ENCODE measurements at regions not wholly inside any gene's neighbourhood (a gene's known extent, or its start where the extent isn't known, plus 50 kb on each side); places are given as distances from the start of the nearest gene placed in this dataset.
"Not testable (repeated sequence)": the region's sequence is repeated elsewhere in the genome, so short reads cannot be mapped to it uniquely, and the experiment has no call there.

DNA sequence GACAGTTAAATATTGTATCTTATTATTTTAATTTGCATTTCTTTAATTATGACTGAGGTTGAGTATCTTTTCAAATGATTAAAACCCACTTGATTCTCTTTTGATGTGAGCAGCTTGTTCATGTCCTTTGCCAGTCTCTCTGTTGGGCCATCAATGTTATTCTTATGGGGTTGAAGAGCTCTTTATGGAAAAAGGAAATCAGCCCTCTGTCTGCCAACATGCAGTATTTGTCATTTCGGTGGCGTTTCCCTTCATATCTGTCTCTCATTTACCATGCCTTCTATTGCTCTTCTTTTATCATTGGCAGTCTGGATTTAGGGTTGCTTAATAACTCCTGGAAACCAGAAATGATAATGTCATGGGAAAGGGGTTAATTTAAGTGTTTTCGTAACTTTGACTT lies 340.7 kb upstream of the DNAJC19 start:
- DNase-seq (ENCODE audit: low spot score), result no peak

DNA sequence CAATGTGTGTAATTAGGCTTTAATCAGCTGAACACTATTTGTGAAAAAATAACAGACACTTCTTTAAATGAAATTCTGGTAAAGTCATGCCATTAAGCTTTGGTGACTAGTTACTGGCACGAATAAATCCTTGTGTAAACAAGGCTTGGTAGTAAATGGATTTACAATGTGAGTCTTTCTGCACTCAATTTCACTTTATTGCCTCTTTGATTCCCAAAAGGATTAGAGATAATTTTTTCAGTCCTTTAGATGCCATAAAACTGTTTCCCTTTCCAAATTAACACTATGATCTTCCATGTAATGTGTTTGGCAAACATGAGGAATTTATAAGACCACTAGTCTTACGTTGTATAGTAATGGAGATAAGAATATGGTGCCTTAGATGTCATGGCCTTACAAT lies 339.5 kb upstream of the DNAJC19 start:
- DNase-seq (ENCODE audit: low spot score), result no peak

DNA sequence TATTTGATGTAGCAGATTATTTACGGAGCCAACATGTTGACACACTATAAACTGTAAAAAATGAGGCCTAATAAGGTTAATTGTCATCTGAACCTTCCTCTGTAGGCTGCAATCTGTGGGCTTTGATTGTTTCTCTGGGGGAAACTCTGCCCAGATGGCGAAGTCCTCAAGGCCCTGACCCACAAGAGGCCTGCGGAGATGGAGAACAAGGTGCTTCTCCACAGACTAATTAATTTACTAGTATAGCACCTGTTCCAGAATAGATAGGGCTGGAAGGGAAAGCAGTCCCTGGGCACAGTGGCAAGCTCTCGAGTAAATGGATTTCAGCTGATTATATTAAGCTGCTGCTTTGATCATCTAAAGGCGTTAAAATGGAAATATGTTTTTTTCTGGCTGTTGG lies 338.8 kb upstream of the DNAJC19 start:
- no peak for DNase-seq (ENCODE audit: low spot score)

DNA sequence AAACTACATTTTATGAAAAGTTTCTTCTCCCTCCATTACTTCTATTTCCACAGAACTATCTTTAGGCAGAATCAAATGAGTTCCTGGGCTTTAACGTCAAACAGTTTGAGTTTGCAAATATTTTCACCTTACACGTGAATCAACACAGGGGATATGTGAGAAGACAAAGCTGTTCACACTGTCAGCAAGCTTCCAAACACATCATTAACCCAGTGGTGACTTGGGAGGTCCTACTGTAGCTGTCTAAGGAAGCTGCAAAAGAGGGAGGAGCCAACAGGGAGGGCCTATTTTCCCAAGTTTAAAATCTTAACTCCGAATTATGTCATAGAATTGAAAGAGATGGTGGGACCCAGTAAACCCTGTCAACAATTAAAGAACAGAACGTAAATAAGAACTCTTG lies 337.8 kb upstream of the DNAJC19 start:
- DNase-seq (ENCODE audit: low spot score), result no peak

DNA sequence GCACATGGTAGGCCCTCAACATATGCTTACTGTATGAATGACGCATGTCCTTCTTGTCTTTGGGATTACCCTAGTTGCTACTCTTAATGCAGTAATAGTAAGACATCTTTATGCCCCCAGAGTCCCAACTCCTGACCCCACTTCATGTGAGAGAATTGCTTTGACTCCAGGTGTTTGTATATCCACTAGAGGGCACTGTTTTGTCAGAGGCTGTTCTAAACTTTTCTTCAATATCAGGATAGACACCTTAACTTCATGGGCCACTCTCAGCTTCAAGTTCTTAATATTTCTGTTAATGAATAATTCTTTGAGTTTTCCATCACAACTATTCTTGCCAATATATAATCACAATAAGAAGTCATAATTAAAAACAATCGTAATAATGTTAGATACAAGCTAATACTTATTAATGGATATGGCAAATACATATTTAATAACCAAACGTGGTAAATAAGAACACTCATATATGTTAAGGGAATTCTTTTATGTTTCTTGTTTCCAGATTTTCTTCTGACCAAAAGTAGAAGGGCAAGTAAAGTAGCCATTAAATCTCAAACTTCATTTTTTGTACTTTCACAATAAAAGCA lies 337.2 kb upstream of the DNAJC19 start:
- DNase-seq (ENCODE audit: low spot score), result peak; percentile 73

DNA sequence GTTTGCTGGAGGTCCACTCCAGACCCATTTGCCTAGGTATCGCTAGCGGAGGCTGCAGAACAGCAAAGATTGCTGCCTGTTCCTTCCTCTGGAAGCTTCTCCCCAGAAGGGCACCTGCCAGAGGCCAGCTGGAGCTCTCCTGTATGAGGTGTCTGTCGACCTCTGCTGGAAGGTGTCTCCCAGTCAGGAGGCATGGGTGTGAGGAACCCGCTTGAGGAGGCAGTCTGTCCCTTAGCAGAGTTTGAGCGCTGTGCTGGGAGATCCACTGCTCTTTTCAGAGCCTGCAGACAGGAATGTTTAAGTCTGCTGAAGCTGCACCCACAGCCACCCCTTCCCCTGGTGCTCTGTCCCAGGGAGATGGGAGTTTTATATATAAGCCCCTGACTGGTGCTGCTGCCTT lies 335.0 kb upstream of the DNAJC19 start:
- DNase-seq (ENCODE audit: low spot score), result not testable (repeated sequence)

DNA sequence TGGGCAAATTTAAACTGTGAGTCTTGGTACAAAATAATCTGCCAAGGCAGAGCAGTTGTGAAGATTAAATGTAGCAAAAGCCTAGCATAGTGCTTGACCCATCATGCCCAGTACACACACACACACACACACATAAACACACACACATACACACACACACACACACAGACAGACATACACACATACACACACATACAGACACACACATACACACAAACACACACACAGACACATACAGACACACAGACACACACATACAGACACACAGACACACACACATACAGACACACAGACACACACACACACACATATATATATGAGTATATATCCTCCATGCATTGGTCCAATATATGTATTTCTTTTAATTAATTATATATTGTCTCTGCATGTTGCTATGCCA lies 328.8 kb upstream of the DNAJC19 start:
- DNase-seq (ENCODE audit: low spot score), result no peak

DNA sequence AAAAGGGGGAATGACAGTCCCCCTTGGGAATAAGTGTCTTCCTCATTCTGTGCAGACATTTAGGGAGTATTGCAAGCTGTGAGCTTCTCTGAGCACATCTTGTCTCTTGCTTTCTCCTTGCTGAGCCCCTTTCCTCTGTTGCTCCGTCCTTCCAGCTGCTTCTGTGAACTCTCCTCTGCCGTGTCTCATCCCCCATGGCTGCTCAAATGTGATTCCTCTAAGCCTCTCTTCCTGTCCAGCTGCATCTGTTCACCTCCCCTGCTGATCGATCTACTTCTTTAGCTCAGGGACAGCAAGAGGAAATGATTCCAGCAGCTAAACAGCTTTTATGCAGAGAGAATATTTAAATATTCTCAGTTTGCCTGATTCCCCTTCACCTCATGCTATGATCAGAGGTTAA lies 328.0 kb upstream of the DNAJC19 start:
- no peak for DNase-seq (ENCODE audit: low spot score)

DNA sequence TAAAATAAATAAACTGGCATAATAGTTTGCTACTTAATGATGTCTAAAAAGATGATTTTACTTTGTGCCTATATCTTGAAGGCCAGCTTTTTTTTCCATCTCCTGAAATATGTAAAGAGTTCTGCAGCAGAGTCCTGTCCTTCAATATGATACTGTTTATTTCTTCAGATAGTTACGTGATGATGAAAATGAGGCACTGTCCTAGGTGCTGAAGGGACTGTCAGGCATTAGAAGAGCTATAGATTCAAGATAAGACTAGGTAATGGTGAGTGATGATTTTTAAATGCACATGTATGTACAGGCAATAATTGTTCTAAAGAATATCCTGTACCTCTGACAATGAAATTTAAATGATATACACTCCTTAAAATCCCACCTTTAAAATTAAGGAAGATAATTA lies 326.9 kb upstream of the DNAJC19 start:
- peak; percentile 29 for DNase-seq (ENCODE audit: low spot score)

DNA sequence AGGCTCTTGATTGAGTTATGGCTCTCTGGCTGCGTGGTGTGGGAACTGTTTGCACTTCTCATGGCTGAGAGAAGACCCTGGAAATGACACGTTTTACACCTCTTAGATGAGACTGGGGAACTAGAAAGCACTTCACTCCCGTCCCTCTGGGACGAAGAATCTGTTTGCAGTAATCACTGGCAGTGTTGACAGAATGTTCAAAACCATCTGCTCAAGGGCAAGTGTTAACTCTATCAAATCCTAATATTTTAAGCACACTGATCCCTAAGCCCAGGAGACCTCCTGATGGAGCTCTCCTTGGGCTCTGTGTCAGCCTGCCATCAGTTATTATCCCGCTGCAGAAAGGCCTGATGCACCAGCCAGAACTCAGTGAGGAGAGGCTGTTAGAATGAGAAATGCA lies 323.8 kb upstream of the DNAJC19 start:
- DNase-seq (ENCODE audit: low spot score), result no peak

DNA sequence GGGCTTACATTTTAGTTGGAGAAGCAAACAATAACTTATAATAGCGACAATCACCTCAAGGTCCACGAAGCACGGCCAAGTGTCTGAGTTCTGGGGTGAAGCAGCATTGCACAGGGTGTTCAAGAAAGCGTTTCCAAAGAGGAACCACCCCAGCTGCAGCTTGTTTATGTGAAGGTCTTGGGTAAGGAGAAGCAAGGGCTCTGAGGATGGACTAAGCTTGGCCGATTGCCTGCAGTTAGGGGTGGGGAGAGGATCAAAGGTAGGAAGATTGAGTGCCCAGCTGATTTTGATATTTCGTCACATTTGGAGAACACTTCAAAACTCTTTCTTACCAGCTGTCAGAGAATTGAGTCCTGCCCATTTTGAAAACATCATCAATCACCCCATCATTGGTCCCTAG lies 321.6 kb upstream of the DNAJC19 start:
- no peak for DNase-seq (ENCODE audit: low spot score)

DNA sequence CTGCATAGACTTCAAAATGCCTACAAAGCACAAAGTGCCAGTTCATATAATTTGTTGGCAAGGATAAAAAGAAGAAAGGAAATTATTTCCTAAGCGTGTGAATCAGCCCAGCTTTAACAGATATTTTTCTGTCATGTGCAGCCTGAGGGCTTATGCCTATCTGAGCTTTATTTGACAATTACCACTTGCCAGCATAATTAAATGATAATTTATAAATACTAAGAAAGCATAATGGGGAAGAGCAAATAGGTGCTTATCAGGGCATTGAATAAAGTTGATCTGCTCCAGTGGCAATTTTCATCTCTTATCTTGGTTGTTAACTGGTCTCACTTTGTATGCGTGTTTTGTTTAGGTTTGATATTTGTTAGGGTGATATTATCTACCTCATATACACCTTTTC lies 313.4 kb upstream of the DNAJC19 start:
- no peak for DNase-seq (ENCODE audit: low spot score)

DNA sequence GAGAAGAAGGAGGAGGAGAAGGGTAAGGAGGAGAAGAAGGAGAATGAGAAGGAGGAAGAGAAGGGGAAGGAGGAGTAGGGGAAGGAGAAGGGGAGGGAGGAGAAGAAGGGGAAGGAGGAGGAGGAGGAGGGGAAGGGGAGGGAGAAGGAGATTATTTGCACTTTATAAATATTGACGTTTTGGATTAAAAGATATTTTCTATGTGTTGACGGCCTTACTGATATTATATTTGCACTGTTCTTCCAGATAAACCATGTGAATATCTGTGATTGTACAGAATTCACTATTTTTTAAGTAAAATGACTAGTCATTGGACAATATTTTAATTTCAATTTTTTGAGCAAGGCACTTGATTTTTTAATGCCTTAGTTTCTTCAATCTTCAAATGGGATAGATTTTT lies 310.5 kb upstream of the DNAJC19 start:
- no peak for DNase-seq (ENCODE audit: low spot score)

DNA sequence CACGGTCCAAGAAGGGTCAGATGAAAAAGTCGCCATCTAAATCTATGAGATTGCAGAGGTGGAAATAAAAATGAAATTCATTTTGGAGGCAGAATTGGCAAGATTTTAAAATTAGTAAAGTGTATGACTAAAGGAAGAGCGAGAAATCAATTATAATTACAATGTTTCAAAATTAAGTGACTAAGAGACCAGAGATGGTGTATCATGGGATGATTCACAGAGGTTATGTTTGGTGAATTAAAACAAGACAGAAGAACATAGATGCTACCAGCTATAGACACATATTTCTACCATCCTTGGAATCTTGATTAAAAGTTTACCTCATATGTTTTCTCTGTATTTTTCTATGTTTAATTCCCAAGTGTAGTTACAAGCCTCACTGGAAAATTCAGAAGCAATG lies 308.9 kb upstream of the DNAJC19 start:
- DNase-seq (ENCODE audit: low spot score), result no peak

DNA sequence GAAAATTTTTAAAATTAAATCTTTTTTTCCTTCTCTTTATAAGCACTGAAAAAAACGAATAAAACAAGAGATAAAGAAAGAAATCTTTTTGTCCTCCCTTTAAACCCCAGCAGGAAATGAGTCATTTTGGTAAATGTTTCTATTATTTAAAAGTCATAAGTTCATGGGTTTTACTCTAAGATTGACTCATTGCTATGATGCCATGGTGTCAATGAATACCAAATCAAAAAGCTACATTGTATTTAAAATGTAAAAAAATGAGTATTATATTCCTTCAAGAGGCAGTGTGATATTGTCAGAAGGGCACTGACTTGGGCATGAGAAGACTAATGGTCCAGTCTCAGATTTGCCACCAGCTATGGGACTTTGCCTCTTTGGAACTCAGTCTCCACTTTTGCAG lies 303.4 kb upstream of the DNAJC19 start:
- peak; percentile 90 for DNase-seq (ENCODE audit: low spot score)

DNA sequence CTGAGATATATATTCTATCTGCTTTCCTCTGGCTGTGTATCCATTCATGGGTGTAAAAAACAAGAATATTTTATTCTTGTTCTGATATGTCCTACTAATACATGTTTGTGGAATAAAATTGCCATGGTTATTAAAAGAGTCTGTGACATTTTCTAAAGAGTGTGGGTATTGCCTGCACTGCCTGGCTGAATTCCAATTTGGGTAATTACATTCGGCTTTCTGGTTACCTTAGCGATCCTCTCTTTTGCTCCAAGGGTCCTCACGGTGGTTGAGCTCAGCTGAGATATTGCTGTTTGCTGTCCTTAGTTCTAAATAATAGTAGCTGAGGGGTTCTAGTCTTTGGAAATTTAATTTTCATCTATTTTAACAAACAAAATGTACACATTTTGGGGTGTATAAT lies 301.4 kb upstream of the DNAJC19 start:
- no peak for DNase-seq (ENCODE audit: low spot score)

DNA sequence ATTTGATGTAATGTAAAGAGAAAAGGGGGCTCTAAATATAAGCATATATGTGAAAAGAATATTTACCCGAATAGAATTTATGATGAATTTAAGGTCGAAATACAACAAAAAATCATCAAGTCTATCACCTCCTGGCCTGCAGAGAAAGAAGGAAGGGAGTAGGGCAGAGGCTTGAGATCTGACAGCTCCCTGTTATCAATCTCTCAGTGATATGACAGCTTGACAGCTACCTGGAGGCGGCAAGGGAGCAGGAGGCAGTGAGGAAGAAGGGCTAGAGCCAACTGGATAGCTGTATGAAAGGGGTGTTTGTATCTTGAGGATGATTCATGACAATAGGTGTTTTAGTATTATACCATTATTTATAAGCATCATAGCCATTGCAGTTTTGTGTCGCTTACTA lies 299.8 kb upstream of the DNAJC19 start:
- no peak for DNase-seq (ENCODE audit: low spot score)

DNA sequence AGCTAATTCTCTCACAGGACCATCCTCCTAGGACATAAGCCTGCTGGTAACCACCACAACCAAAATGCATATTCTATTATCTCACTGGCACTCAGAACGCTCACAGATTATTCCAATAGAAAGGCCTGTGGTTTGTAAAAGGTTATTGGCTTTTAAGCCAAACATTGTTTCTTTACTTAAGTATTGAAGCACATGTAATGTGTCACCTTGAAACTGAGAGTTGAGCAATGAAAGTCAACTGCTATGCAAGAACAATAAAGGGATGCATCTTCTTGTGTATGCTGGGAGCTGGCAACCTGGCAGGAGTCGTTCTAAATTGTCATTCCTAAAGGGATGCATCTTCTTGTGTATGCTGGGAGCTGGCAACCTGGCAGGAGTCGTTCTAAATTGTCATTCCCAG lies 298.6 kb upstream of the DNAJC19 start:
- DNase-seq (ENCODE audit: low spot score), result no peak

DNA sequence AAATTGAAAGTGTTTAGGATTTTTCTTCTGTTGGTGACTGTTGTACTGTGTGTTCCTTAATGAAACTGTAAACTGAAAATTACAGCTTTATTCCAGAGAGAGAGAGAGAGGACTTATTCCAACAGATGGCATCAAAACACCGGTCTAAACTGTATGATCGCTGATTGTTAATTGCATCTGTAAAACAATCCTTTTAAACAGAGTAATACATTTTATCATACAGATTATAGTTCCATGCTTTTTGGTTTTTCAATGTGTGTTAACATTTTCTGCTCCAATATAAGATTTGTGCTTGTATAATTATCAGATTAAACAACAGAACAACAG lies 289.7 kb upstream of the DNAJC19 start:
- DNase-seq (ENCODE audit: low spot score), result no peak

DNA sequence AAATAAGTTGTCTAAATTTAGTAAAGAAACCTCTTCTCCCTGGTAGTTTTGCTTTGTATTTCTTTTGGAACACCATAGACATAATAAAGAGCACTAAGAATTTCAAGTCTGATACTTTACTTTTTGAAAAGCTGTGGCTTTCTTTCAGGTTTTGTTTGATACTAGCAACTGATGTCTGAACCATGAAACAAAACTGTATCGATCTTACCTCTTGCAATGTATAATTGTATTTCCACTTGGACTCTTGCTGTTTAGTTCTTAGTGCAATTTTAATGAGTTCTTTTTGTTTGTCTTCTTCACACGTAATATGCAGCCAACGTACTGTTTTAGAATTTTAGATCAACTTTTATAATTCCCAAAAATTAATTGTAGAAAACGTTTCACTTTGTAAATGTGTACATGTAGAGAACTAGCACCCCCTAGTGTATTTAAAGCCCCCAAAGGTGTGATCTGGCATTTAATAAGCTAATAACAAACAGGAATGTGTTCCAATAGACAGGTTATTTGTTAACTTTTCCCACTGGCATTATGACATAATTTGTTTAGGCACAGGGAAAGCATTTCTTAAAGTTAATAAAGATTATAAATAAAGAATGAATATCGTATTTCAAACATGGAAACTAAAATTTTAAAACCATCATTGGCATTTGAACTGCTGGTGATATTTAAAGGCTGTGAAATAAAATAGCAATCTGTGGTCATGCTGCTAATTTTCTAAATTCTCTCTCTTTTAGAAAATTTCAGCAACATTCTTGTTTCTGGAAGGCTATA lies 289.1 kb upstream of the DNAJC19 start:
- peak; percentile 48 for DNase-seq (ENCODE audit: low spot score)

DNA sequence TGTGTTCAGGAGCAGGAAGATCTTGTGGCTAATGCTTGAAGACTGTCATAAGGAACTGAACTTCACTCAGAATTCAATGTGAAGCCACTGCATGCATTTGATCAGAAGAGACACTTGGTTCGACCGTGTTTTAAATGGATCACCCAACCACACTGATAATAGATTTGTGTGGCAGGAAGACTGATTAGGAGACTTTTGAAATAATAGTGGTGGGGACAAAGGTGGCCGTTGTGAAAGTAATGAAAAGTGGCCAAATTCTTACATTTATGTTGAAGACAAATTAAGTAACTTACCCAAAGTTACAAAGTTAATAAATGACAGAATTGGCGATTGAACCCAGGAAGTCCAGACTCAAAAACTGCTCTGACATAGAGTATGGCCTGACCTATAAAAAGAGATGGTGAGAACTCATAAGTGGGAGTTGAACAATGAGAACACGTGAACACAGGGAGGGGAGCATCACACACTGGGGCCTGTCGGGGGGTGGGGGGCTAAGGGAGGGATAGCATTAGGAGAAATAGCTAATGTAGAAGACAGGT lies 286.9 kb upstream of the DNAJC19 start:
- DNase-seq (ENCODE audit: low spot score), result no peak

DNA sequence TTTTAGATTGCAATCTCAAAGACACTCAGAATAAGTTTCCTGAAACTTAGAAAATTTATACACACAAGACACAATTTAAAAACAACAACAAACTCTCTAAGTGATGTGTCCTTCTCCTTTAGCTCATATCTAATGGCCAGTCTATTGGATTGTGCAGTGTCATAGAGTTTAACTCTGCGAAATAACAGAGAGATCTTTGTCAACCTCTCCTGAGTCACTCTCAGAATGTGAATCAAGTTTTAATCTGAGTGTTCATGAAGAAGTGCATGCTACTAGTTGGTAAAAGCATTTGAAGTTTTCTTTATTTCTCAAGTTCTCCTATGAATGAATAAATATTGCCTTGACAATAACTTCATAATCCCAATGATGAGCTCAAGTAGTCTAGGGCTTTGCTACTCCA lies 284.5 kb upstream of the DNAJC19 start:
- peak; percentile 63 for DNase-seq (ENCODE audit: low spot score)

DNA sequence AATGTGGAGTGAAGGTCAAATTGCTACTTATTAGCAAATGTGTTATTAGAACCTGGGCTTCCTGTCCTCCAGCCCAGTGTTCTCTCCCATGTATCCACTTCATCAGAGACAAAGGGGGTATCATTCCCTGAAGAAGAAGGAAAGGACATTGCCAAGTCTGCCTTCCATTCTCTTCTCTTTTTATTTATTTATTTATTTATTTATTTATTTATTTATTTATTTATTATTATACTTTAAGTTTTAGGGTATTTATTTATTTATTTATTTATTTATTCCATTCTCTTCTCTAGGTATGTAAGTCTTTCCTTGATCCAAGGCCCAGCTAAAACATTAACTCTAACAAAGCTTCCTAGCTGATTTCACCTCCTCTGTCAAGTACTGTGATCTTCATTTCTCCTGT lies 277.8 kb upstream of the DNAJC19 start:
- no peak for DNase-seq (ENCODE audit: low spot score)

DNA sequence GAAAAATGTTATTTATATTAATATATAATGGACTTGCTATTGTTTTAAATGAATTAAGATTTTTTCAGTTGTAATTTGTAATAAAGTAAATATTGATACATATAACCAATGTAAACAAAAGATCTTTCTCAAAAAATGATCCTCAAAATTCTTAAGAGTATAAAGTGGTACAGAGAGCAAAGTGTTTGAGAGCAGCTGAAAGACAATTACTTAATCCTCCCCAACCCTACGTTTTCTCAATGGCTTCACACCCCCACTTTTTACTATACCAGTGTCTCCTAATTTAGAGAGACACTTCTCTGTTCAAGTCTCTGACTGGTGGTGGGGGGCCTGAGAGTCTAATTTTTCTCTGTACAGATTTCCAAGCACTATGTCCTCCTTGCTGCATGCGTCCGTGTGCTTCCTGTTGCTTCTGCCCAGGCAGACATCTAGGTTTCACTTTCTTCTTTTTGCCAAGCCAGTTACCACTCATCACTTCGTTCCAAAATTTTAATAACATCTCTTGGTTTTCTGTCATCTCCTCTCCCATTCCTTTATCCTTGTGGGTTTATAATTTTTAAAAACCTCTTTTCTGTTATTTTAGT lies 276.3 kb upstream of the DNAJC19 start:
- DNase-seq (ENCODE audit: low spot score), result no peak
